ENCODE measurements at regions not wholly inside any gene's neighbourhood (a gene's known extent, or its start where the extent isn't known, plus 50 kb on each side); places are given as distances from the start of the nearest gene placed in this dataset.

DNA sequence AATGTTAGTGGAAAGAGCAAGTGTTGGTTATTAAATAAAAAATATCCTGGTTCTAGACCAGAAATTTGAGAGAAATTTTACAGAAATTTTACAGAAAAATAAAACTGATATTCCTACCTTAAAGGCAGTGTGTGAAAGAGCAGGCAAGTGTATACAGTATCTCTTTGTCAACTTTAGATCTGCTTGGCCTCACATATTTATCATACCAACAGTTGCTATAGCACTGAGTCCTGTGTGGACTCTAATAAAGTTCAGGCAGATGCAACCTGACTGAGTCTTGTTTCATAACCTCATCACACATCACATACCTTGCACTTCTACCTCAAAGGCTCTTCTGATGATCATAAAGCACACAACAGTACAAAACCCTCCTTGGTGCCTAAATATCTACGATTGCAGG is 552.4 kb upstream of the PCDH15 start:
- no peak for DNase-seq

DNA sequence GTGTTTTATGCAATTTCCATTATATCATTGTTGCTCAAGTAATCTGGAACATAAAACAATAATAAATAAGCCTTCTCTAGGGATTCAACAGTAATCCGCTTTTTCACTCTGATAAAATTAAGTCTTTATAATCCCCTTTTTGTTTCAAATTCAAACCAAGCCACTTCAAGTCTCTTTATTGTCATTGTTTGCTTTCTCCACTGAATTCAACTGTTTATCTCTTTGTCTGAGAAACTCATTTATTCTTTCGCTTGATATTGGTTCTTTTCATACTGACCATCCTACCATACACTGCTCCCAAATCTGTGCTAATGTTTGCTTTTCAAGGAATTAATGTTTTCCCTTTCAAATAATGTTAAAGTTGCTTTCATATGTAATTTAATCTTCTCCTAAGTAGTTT is 550.4 kb upstream of the PCDH15 start:
- DNase-seq, result no peak

DNA sequence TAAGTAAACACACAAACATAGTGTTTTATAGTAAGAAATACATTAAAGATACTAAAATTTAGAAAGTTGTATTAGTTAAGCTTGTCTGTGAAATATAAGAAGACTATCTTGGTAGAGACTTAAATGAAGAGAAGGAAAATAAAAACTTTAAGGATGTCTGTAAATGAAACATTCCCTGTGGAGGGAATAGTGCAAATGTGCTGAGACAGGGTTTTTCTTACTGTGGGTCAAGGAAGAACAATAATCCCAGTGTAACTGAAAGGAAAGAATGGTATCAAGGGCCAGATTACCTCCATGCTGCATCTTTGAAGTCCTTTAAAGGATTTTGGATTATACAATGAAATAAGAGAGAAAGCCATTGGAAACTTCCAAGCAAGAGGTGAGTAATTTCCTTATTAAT is 547.5 kb upstream of the PCDH15 start:
- DNase-seq, result no peak

DNA sequence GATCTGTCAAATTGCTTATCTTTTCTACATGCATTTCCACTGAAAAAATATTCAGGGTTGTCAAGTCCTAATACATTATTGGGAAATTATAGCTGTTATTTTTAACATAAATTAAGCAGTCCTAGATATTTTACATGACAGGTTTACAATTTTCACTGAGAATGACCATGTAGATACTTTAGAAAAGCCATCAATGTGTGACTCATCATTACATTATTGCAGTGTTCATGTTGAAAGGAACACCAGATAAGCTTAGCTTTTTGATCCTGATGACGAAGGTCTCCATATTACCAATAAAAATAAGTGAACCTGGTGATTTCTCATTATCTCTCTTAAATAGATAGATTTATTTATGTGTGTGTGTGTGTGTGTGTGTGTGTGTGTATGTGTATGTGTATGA is 529.5 kb upstream of the PCDH15 start:
- DNase-seq, result no peak

DNA sequence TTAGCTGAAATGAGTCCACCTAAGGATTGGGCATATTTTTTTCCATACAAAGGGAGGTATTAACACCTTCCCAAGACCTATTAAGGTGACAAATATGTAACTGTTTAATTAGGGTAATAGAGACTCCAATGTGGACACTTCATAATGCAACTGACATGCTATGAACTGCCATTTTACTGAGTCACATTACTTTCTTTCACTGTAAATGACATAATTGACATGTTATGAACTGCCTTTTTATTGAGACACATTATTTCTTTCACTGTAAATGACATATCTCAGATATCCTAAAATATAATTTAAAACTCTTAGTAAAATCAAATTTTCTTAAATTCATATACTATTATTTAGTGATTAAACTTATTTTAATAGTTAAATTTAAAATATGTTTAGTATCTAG is 528.8 kb upstream of the PCDH15 start:
- DNase-seq, result no peak

DNA sequence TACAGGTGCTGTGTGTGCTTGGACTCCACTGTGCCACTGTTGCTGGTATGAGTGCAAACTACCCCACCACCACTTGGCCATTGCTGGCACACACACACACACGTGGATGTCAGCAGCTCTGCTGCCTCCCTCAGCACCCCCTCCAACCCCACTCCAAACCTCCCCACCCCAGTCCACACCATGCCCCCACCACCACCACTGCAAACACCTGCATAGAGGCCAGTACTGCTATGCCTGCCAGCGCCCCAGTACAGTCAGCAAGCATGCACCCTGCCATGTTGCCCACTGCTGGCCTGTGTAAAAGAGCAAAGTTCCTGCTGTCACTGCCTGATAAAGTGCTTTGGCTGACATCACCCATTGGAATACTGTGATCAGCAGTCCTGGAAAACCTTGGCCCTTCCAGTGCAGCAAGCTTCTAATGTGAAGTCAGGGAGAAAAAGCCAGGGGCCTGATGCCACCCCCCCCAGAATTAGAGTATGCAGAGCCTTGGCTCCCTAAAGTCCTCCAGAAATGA is 519.2 kb upstream of the PCDH15 start:
- DNase-seq, result no peak

DNA sequence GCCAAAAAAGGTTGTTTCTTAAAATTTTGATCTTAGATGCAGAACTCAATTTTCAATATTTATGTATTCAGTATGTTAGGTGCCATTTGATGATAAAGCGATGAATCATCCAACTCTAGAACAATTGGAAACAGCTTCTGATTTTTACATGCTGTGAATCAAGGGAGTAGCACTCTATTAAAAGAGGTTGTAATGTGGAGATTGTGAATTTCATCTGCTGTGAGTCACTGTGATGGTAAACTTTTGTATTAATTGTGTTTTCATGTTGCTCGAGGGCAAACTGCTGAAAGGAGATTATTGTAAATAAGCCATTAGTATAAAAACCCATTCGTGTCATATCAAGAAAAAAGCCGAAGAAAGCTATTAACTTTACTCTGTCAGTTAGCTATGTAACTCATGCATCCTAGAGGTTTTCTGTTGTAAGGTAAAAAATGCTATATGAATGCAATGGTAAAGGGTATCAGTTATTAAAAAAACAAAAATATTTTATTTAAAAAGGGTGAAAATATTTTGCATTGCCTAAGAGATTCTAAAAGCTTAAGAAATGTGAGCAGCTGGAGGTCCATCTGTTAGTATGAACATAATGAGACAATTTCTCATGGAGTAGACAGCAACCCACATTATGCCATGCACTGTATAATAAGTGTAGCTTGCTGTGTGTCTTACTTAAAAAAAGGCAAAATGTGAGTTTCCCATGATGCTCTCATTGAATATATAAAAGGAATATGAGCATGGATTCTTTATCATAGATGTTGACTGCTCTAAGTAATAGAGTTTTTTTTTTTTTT is 511.0 kb upstream of the PCDH15 start:
- DNase-seq, result no peak

DNA sequence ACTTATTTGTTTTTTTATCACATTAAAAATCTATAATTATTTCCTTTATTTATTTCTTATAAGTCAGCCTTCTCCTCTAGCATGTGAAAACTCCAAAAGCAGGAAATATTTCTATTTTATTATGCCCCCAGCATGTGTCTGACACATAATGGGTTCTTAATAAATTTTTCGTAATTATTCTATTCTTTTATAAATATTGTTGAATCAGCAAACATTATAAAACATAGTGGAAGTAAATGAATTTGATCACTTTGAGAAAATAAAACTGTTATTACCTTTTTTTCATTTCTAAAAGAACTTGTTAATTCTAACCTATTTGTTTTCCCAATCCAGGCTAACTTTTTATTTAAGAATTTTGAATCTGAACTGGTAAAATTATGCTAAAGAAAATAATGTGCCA is 509.1 kb upstream of the PCDH15 start:
- DNase-seq, result no peak

DNA sequence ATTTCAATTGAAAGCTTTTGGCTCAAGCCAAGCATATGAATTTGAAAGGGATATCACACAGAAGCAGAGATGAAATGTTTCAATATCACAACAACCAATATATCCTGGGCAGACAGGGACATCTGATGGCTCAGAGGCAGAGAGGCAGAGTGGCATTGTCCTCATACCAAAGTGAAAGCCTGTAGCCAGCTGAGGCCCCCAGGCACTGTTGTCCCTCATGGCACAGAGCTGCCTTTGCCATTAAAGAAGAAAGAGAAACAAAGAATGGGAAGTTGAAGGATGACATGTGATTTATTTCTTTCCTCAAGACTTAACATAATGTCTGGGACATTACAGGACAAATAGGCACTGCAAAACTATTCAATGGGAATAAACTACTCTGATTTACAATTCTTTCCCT is 504.3 kb upstream of the PCDH15 start:
- no peak for DNase-seq

DNA sequence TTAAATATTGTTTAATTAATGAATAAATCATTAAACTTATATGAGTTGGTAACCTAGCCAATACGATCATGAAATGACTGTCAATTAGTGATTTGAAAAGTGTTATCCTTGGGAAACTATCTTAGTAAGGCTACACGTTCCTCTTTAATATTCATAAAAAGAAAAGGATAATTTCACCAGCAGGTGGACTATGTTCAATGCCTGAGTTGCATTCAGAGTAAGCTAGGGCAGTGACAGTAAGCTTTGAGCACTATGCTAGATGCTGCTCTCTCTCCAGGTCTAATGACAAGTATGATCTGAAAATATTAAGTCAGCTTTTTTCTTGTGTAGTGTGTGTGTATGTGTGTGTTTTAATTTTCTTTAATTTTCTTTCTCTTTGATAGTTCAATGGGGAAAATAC is 486.3 kb upstream of the PCDH15 start:
- no peak for DNase-seq

DNA sequence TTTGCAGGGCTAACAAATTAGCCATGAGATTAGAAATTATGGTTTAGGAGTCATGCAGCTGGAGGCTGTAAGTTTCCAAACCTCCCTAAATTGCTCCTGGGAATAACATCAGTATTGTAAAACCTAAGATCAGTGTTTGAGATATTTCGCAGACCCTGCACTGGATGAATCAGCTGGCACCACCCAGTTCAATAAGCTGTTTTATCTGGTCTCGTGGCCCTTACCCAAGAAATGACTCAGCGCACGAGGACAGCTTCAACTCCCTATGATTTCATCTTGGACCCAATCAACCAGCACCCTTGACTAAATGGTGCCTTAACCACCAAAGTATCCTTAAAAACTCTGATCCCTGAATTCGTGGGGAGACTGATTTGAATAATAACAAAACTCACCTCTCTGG is 482.0 kb upstream of the PCDH15 start:
- no peak for DNase-seq

DNA sequence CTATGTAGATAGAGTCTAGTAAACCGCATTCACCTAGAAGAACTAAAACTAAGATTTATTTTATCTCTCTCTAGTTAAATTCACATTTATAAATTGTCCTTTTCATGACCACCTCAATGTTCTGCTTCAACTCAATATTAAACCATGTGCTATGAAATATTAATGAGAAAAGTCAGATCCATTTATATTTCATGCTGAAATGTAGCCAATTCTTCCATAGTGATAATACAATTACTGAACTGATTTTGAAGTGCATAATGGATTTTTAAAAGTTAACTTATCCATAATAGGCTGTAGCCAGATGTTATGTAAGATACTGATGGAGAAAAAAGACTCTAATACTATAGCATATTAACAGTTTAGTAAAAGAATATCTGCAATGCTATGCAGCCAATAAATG is 479.7 kb upstream of the PCDH15 start:
- DNase-seq, result no peak

DNA sequence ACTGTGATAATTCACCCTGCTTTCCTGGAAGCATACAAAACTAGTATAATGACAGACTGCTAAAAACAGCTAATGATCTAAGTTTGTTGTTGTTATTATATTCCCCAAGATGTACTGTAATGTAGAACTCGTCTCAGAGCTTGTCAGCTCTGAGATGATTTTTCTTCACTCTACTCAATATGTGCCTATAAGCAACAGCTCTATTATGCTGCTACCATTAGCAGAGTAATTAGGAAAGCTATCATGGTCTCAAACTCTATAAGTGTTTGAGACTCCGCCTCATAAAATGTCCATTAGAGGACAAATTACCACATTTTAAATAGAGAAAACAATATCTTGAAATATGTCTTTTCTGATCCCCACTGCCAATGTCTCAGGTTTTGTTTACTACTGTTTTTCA is 476.5 kb upstream of the PCDH15 start:
- DNase-seq, result no peak

DNA sequence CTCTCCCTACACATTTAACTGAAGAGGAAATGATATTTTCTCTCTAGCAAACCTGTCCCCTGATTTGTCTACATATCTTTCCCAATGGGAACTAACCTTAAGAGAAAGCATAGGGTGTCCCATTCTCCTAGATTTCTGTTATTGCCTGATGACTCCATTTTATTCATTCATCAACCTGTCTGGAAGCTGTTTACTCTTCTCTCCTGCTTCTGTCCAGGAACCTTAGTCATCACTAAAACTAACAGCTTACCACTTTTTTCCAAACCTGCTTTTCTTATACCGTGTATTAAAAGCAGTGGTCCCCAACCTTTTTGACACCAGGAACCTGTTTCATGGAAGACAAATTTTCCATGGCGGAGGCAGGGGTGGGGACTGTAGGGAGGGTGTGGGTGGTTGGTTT is 473.3 kb upstream of the PCDH15 start:
- DNase-seq, result no peak

DNA sequence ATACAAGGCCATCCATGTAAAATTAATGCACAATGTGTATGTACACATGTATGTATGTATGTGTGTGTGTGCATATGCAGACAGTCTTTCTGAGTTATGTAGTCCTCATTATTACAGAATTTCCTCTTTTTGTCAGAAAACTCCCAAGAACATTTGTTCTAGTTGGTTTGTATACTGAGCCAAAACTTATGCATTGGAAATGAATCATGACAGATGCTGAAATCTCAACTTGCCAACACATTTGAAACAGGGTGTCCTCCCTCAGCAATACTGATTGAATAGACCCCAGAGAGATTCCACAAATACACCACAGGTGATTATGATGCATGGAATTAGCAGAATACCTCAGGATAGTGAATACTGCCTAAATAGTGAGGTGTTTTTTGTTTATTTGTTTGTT is 472.9 kb upstream of the PCDH15 start:
- no peak for DNase-seq

DNA sequence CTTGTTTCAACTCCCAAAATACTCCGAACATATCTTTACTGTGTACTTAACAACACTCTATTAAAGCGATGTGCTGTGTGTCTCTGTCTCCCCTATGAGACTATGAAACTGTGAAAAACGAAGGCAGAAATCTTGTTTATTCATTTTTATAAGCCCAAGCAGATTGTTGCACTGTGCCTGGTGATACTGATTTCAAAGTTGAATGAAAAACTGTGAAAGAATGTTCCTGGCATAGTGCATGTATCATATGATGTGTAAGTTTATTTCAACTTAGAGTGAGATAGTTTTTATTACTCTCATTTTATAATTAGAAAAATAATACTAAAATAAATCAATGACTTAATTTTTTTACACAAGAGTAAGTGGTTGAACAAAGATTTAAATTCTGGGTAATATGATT is 471.9 kb upstream of the PCDH15 start:
- no peak for DNase-seq

DNA sequence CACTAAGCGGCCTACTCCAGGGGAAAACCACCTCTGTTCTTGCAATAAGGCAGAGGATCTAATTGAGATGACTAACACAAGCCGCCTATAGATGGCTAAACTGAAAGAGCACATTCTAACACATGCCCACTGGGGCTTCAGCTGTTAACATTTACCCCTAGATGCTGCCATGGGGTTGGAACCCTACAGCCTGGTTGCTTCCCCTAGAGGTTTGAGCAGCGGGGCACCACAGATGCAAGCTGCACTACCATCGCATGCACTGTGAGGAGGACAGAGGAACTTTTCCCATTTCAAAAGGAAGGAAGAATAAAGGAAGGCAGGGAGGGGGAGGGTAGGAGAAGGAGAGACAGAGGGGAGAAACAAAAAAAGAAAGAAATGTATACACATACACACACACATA is 465.8 kb upstream of the PCDH15 start:
- no peak for DNase-seq

DNA sequence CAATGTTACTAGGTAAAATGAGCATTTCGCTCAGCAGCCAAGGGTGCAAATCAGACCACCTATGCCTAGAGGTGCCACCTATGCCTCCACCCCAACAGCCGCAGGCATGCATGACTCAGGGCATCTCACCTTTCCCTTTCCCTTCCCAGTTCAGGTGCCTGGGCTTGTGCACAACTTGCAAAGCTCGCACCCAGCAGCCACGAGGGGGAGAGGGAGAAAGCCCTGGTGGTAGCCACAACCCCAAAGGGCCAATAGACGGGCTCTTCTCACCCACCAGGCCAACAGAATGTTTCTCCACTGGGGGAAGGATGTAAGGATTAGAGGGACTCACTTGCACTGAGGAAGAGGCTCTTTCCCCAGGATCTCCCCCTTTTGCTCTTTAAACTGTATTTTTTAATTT is 462.3 kb upstream of the PCDH15 start:
- DNase-seq, result no peak

DNA sequence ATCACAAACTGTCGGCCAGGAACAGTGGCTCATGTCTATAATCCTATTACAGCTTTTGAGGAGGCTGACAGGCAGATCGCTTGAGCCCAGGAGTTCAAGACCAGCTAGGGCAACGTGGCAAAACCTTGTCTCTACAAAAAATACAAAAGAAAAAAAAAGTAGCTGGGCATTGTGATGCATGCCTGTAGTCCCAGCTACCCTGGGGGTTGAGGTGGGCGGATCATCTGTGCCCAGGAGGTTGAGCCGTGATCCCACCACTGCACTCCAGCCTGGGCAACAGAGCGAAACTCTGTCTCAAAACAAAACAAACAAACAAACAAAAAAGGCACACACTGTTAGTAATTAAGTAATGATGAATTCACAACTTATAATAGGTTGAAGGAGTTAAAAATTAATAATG is 441.5 kb upstream of the PCDH15 start:
- DNase-seq, result no peak

DNA sequence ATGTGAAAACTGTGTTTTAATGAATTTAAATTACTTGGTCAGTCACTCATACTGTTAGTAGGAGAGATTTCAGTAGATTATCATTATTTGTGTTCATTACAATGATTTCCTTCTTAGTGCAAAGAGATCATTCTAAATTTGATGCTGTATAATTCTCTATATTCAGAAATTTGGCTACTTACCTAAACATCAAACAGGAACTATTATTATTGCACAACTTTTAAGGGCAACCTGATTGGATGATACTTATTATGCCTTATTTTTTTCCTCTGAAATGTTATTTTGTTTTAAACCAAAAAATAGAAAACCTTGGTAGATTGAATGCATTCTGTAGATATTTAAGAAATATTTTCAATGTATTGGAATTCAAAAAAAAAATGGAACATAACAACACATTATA is 436.4 kb upstream of the PCDH15 start:
- DNase-seq, result no peak

DNA sequence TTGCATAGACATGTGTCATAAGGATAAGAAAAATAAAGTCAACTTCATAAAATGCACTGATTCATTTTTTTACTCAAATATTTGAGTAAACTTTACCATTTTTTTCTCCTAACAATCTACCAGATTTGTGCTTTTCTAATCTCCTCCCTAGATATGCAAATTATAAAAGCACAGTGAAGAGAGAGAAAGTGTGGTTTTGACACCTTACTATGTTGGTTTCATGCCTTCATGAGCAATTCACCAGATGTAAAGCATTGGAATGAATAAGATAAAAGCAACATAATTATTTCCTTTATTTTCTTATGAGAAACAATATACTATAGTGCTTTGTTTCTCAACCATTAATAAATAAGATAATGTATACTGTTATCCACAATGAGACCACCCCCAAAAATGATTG is 432.5 kb upstream of the PCDH15 start:
- DNase-seq, result no peak

DNA sequence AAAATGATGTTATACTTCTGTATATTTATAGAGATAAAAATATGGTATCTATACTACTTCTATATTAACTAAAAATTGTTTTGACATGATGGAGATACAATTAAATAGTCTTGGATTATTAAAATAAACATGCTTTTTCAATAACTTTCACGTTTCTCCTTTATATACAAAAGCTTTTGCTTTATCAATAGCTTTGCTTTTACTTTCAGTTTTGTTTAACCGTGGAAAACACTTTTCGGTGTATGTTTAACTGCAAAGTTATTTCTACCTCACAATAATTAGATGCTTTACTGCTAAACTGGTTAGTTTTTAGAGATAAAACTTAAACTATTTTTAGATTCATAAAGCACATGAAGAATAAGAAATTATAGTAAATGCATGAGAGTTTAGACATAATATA is 432.1 kb upstream of the PCDH15 start:
- no peak for DNase-seq

DNA sequence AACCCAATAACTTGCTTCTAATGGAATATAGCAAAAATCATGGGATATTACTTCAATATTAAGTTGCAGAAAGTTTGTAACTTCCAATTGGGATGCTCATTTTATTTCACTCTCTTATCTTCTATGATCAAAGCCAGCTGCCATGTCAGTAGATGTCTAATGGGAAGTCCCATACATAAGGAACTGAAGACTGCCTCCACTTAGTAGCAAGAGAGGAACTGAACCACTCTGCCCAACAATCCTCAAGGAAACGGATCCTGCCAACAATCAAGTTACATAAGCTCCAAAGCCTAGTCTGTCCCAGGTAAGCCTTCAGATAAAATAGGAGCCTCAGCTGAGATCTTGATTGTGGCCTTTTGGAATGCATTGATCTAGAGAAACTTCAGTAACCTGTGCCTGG is 431.5 kb upstream of the PCDH15 start:
- no peak for DNase-seq

DNA sequence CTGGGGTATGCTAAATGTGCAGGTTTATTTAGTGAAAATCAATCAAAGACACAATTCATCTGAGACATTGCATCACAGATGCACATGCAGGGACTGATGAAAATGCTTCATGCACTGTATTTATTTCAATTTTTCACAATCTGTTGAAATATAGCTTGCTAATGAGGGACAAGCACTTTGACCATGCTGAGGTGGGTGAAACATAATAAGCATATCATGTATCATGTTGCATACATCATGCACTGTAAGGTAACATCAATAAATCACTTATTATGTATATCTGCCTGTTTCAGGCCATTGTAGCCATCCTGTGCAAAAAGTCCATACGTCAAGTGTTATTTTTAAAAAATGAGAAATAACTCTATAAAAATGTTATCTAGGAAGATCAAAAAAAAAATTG is 426.9 kb upstream of the PCDH15 start:
- no peak for DNase-seq

DNA sequence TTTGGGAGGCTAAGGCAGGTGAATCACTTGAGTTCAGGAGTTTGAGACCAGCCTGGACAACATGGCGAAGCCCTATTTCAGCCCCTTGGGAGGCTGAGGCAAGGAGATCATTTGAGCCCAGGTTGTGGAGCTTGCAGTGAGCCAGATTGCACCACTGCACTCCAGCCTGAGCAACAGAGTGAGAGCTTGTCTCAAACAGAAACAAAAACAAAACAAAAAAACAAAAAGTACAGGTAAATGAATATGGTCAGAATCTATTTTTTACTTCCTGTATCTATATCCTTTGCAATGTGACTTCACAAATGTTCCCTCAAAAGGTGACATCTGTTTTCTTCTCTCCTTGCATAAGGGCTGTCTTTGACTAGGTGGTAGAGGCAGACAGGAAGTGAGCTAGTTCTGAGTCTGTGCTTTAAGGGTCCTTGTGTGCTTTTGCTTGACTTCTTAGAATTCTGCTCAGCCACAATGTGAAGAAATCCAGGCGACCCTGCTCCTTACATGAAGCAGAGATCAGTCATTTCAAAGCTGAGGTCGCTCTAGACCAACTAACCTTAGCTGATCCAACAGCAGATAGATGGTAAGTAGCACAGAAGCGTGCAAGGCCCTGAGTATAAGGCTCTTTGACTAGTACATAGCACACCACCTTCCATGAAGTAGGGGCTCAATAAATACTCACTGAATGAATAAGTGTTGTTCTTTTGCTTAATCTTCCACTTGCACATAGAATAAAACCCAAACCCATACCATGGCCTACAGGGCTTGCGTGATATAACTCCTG is 423.2 kb upstream of the PCDH15 start:
- DNase-seq, result no peak

Measured in DMS79 treated with DMSO at 0.1 percent for 48 hours (cell line).